HL-60 (cell line): ENCODE measurements at regions not wholly inside any gene's neighbourhood (a gene's known extent, or its start where the extent isn't known, plus 50 kb on each side); places are given as distances from the start of the nearest gene placed in this dataset.

Experiments used
- POLR2AphosphoS5 ChIP-seq: IDR thresholded peaks from 2 replicates; pipeline ENCODE4 v1.6.1; 2012; ENCODE audit warnings: low read depth
- REST ChIP-seq: IDR thresholded peaks from 2 replicates; pipeline ENCODE4 v1.6.1; 2012; ENCODE audit warnings: low read depth; ENCODE audit not compliant: insufficient replicate concordance
- TF ChIP-seq, protein P1 (sequence below): IDR thresholded peaks from one replicate; pipeline ENCODE4 v1.5.1; 2011; ENCODE audit warnings: low read length, control low read depth, inconsistent platforms; ENCODE audit not compliant: insufficient read depth

DNA sequence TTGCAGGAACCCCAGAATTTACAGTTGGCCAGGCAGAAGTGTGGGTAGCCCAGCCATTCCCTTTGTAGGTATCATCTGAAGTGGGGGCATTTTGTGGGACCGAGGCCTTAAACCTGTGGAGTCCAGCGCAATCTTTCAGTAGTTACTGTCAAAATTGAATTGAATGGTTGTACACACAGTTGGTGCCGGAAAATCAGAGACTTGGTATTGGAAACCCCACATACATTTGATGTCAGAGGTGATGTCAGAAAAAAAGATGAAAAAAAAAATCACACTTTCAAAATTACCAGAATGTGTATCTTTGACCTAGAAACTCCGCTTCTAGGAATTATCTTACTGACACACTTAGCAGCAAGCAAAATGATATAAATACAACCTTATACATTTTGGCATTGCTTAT, 153.8 kb upstream of the PLXNA4 start:
- TF ChIP-seq, protein P1, sequence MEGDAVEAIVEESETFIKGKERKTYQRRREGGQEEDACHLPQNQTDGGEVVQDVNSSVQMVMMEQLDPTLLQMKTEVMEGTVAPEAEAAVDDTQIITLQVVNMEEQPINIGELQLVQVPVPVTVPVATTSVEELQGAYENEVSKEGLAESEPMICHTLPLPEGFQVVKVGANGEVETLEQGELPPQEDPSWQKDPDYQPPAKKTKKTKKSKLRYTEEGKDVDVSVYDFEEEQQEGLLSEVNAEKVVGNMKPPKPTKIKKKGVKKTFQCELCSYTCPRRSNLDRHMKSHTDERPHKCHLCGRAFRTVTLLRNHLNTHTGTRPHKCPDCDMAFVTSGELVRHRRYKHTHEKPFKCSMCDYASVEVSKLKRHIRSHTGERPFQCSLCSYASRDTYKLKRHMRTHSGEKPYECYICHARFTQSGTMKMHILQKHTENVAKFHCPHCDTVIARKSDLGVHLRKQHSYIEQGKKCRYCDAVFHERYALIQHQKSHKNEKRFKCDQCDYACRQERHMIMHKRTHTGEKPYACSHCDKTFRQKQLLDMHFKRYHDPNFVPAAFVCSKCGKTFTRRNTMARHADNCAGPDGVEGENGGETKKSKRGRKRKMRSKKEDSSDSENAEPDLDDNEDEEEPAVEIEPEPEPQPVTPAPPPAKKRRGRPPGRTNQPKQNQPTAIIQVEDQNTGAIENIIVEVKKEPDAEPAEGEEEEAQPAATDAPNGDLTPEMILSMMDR = no peak
- no peak for TF ChIP-seq REST
- TF ChIP-seq POLR2AphosphoS5 = no peak
